ENCODE measurements at regions not wholly inside any gene's neighbourhood (a gene's known extent, or its start where the extent isn't known, plus 50 kb on each side); places are given as distances from the start of the nearest gene placed in this dataset.
"Not testable (repeated sequence)": the region's sequence is repeated elsewhere in the genome, so short reads cannot be mapped to it uniquely, and the experiment has no call there.

DNA sequence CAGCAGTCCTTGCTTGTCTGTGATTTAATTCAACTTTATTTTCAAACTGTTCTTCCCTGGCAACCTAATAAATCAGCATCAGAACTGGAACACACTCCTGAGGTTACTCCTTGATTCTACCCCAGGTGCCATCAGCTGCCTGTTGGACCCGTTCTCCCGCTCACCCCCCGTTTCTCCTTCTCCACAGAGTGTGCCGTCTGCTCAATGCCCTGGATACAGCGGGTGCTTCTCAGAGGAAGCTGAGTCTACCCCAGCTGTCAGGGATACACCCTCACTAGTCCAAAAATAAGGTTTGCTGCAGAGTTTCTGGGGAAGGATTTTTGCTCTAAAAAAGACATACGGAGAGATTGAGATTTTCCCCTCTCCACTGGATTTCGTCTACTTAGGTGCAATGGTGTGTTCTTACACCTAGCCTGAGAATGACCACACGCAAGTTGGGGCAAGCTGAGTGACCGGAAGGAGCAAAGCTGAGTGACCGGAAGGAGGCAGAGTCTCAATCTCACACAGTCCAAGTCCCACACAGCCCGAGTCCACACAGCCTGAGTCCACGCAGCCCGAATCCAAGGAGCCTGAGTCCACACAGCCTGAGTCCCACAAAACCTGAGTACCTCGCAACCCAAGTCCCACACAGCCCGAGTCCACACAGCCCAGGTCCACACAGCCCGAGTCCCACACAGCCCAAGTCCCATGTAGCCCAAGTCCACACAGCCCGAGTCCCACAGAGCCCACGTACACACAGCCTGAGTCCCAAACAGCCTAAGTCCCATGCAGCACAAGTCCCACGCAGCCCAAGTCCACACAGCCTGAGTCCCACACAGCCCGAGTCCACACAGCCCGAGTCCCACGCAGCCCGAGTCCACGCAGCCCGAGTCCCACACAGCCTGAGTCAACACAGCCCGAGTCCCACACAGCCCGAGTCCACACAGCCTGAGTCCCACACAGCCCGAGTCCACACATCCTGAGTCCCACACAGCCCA, 58.6 kb upstream of the DACT2 start:
- Histone ChIP-seq H3K4me2 (replicated peaks; ENCODE audit: extremely low read depth, low read length, poor library complexity, severe bottlenecking) (no peak overlapping the region), H3K4me3 (replicated peaks in 1 of 3; ENCODE audit: low read depth in 2 of 3, low read length in 3 of 3) (no peak overlapping the region), H3K27ac (ENCODE audit: low read depth in 1 of 2, low read length in 2 of 2) (no peak overlapping the region), H3K9ac (ENCODE audit: insufficient read depth, low read length, poor library complexity, severe bottlenecking) (no peak overlapping the region), H4K20me1 (ENCODE audit: insufficient read depth, low read length) (no peaks in the 10 kb centered on the region), H2AFZ (ENCODE audit: insufficient read depth, low read depth, low read length, poor library complexity, severe bottlenecking) (no peak overlapping the region), H3K27me3 (ENCODE audit: control insufficient read depth in 2 of 2, insufficient read depth in 2 of 2, low read length in 2 of 2) (no peaks in the 10 kb centered on the region), H3K4me1 (ENCODE audit: control insufficient read depth in 1 of 2, insufficient read depth in 2 of 2, low read length in 2 of 2) (no peaks in the 10 kb centered on the region), H3K36me3 (replicated peaks in 1 of 2; ENCODE audit: control insufficient read depth in 1 of 2, insufficient read depth in 2 of 2, low read length in 2 of 2) (no peaks in the 10 kb centered on the region), H3K79me2 (ENCODE audit: insufficient read depth, low read length) (no peaks in the 10 kb centered on the region), H3K9me3 (replicated peaks in 1 of 2; ENCODE audit: control insufficient read depth in 1 of 2, insufficient read depth in 1 of 2, low read length in 2 of 2) (peaks cover 59 to 60% of the 10 kb centered on the region in 2 donors)
- Mint-ChIP-seq H3K36me3 (no peaks in the 10 kb centered on the region), H3K27me3 (ENCODE audit: low read depth in 3 of 3) (peaks cover 0 to 2% (median 0%) of the 10 kb centered on the region in 3 donors), H3K4me1 (no peaks in the 10 kb centered on the region), H3K4me3 (no peak overlapping the region), H3K27ac (peak overlapping the region in 1 of 7 donors; percentile 59), H3K9me3 (peaks cover 39 to 57% (median 46%) of the 10 kb centered on the region in 7 donors)
- DNase-seq: no peak
- intact Hi-C loops (cut with micrococcal nuclease): loop anchor here in 1 of 2 donors (10.0 kb wide), 1 partner anchor 507 kb away; no protein-coding TSS in a partner anchor
- 97% methylated on average over 21 of the region's 28 CpGs for WGBS (ENCODE audit: insufficient coverage)
- TF ChIP-seq, protein P1, sequence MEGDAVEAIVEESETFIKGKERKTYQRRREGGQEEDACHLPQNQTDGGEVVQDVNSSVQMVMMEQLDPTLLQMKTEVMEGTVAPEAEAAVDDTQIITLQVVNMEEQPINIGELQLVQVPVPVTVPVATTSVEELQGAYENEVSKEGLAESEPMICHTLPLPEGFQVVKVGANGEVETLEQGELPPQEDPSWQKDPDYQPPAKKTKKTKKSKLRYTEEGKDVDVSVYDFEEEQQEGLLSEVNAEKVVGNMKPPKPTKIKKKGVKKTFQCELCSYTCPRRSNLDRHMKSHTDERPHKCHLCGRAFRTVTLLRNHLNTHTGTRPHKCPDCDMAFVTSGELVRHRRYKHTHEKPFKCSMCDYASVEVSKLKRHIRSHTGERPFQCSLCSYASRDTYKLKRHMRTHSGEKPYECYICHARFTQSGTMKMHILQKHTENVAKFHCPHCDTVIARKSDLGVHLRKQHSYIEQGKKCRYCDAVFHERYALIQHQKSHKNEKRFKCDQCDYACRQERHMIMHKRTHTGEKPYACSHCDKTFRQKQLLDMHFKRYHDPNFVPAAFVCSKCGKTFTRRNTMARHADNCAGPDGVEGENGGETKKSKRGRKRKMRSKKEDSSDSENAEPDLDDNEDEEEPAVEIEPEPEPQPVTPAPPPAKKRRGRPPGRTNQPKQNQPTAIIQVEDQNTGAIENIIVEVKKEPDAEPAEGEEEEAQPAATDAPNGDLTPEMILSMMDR (IDR thresholded peaks at IDR 0.05): no peak

DNA sequence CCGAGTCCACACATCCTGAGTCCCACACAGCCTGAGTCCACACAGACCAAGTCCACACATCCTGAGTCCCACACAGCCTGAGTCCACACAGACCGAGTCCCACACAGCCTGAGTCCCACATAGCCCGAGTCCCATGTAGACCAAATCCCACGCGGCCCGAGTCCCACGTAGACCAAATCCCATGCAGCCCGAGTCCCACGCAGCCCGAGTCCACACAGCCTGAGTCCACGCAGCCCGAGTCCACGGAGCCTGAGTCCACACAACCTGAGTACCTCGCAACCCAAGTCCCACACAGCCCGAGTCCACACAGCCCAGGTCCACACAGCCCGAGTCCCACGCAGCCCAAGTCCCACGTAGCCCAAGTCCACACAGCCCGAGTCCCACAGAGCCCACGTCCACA, 60.0 kb upstream of the DACT2 start:
- H3K4me3 Mint-ChIP-seq; H3K9ac ChIP-seq (ENCODE audit: insufficient read depth, low read length, poor library complexity, severe bottlenecking); H3K4me1 Mint-ChIP-seq; DNase-seq; H3K36me3 ChIP-seq (replicated peaks in 1 of 2; ENCODE audit: control insufficient read depth in 1 of 2, insufficient read depth in 2 of 2, low read length in 2 of 2); H3K79me2 ChIP-seq (ENCODE audit: insufficient read depth, low read length); H3K4me2 ChIP-seq (replicated peaks; ENCODE audit: extremely low read depth, low read length, poor library complexity, severe bottlenecking); H3K4me3 ChIP-seq (replicated peaks in 1 of 3; ENCODE audit: low read depth in 2 of 3, low read length in 3 of 3); H4K20me1 ChIP-seq (ENCODE audit: insufficient read depth, low read length); H3K36me3 Mint-ChIP-seq; H3K27me3 Mint-ChIP-seq (ENCODE audit: low read depth in 3 of 3); H3K4me1 ChIP-seq (ENCODE audit: control insufficient read depth in 1 of 2, insufficient read depth in 2 of 2, low read length in 2 of 2); H3K27ac ChIP-seq (ENCODE audit: low read depth in 1 of 2, low read length in 2 of 2); H2AFZ ChIP-seq (ENCODE audit: insufficient read depth, low read depth, low read length, poor library complexity, severe bottlenecking); H3K27me3 ChIP-seq (ENCODE audit: control insufficient read depth in 2 of 2, insufficient read depth in 2 of 2, low read length in 2 of 2); H3K27ac Mint-ChIP-seq: not testable (repeated sequence)
- intact Hi-C loops (cut with micrococcal nuclease): loop anchor here in 1 of 2 donors (10.0 kb wide), 1 partner anchor 505 kb away; no protein-coding TSS in a partner anchor
- peaks cover 43 to 64% (median 51%) of the 10 kb centered on the region in 7 donors for H3K9me3 Mint-ChIP-seq
- WGBS (ENCODE audit: insufficient coverage): 81% methylated on average over 13 of the region's 20 CpGs
- peaks cover 70 to 73% of the 10 kb centered on the region in 2 donors for H3K9me3 ChIP-seq (replicated peaks in 1 of 2; ENCODE audit: control insufficient read depth in 1 of 2, insufficient read depth in 1 of 2, low read length in 2 of 2)

DNA sequence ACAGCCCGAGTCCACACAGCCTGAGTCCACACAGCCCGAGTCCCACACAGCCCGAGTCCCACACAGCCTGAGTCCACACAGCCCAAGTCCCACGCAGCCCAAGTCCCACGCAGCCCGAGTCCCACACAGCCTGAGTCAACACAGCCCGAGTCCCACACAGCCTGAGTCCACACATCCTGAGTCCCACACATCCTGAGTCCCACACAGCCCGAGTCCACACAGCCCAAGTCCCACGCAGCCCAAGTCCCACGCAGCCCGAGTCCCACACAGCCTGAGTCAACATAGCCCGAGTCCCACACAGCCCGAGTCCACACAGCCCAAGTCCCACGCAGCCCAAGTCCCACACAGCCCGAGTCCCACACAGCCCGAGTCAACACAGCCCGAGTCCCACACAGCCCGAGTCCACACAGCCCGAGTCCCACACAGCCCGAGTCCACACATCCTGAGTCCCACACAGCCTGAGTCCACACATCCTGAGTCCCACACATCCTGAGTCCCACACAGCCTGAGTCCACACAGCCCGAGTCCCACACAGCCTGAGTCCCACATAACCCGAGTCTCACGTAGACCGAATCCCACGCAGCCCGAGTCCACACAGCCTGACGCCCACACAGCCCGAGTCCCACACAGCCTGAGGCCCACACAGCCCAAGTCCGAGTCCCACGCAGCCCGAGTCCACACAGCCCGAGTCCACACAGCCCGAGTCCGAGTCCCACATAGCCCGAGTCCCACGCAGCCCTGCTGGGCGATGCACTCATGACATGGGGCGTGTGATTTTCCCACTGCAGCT, 60.6 kb upstream of the SMOC2 start:
- not testable (repeated sequence) for DNase-seq
- WGBS (ENCODE audit: insufficient coverage): 92% methylated on average over 34 of the region's 38 CpGs

More for the DNA sequence above, 60.6 kb upstream of the SMOC2 start:
- H3K4me1 Mint-ChIP-seq; H3K27ac ChIP-seq (ENCODE audit: low read depth in 1 of 2, low read length in 2 of 2); H3K36me3 ChIP-seq (replicated peaks in 1 of 2; ENCODE audit: control insufficient read depth in 1 of 2, insufficient read depth in 2 of 2, low read length in 2 of 2); H3K4me3 ChIP-seq (replicated peaks in 1 of 3; ENCODE audit: low read depth in 2 of 3, low read length in 3 of 3); H3K27me3 Mint-ChIP-seq (ENCODE audit: low read depth in 3 of 3); H4K20me1 ChIP-seq (ENCODE audit: insufficient read depth, low read length); H3K27me3 ChIP-seq (ENCODE audit: control insufficient read depth in 2 of 2, insufficient read depth in 2 of 2, low read length in 2 of 2); H2AFZ ChIP-seq (ENCODE audit: insufficient read depth, low read depth, low read length, poor library complexity, severe bottlenecking); intact Hi-C loops (cut with micrococcal nuclease); H3K4me1 ChIP-seq (ENCODE audit: control insufficient read depth in 1 of 2, insufficient read depth in 2 of 2, low read length in 2 of 2); H3K4me2 ChIP-seq (replicated peaks; ENCODE audit: extremely low read depth, low read length, poor library complexity, severe bottlenecking); H3K9ac ChIP-seq (ENCODE audit: insufficient read depth, low read length, poor library complexity, severe bottlenecking); H3K4me3 Mint-ChIP-seq; H3K36me3 Mint-ChIP-seq; H3K79me2 ChIP-seq (ENCODE audit: insufficient read depth, low read length): not testable (repeated sequence)
- peaks cover 70 to 73% of the 10 kb centered on the region in 2 donors for H3K9me3 ChIP-seq (replicated peaks in 1 of 2; ENCODE audit: control insufficient read depth in 1 of 2, insufficient read depth in 1 of 2, low read length in 2 of 2)
- Mint-ChIP-seq H3K27ac (peak overlapping the region in 1 of 7 donors; percentile 57), H3K9me3 (peaks cover 43 to 67% (median 52%) of the 10 kb centered on the region in 7 donors)
